Eye (tissue), 1 donor: ENCODE measurements at regions not wholly inside any gene's neighbourhood (a gene's known extent, or its start where the extent isn't known, plus 50 kb on each side); places are given as distances from the start of the nearest gene placed in this dataset.

Experiments
- DNase-seq: peaks from one replicate; pipeline ENCODE4 v3.0.0-alpha.2; 2015

GRCh38 chr4:145427991-145428390, 53.7 kb upstream of the SMAD1 start:
- DNase-seq, result no peak

GRCh38 chr4:145427221-145427620, 54.4 kb upstream of the SMAD1 start:
- no peak for DNase-seq

- DNase-seq, result no peak
Measured at GRCh38 chr4:145423017-145423708, 58.5 kb upstream of the SMAD1 start.

DNA sequence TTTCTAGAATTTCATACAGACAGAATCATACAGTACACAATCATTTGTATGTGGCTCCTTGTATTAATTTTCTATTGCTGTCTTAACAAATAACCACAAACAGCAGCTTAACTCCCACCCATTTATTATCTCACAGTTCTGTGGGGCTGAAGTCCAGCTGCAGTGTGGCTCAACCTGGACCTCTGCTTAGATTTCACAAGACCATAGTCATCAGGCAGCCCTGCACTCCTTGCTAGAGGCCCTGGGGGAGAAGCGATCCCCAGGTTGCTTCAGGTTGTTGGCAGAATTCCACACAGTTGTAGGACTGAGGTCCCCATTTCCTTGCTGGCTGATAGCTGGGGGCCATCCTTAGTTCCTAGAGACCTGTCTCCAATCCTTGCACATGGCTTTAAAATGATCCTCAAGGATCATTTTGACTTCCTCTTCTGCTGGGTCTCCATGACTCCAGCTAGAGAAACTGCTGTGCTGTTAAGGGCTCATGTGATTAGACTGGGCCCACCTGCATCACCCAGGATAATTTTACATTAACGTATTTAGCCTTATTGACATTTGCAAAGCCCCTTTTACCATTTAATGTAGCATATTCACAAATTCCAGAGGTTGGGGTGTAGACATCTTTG, 60.9 kb upstream of the SMAD1 start:
- DNase-seq, result no peak

DNA sequence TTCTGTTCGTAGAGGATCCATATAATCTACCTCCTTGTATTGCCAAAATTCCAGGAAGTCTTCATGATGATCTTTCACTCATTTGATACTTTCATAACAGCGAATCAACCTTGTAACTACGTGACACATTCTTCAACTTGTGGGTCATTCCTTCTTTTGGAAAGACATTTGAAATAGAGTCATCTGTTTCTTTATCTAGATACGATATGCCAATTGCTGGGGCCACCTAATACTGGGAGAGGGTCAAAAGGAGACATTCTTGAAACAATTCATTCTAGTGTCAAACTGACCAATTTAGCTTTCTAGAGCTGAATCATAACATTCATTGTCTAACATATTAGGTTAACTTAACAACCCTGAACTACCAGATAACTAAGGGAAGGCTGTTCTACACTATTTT, 62.9 kb upstream of the SMAD1 start:
- no peak for DNase-seq

DNA sequence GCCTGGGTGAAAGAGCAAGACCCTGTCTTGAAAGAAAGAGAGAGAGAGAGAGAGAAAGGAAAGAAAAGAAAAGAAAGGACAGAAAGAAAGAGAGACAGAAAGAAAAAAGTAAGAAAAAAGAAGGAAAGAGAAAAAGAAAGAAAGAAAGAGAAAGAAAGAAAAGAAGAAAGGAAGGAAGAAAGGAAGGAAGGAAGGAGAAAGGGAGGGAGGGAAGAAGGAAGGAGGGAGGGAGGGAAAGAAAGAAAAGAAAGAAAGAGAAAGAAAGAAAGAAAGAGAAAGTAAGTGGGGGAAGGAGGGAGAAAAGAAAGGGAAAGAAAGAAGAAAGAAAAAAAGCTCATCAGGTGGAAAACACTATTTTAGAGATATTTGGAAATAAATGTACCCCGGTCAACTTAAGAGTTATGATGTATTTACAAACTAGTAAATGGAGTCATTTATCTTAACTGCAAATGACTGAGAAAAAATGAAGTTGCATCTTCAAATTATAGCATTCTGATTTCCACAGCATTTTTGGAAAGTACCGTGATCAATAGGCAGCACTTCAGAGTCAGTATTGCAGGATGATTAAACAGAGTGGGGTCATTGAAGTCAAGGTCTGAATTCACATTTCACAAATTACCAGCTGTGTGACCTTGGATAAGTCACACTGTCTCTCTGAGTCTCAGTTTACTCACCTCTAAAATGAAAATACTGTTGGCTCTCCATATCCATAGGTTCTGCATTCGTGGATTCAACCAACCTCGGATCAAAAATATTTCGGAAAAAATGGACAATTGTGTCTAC, 64.1 kb upstream of the SMAD1 start:
- no peak for DNase-seq

DNA sequence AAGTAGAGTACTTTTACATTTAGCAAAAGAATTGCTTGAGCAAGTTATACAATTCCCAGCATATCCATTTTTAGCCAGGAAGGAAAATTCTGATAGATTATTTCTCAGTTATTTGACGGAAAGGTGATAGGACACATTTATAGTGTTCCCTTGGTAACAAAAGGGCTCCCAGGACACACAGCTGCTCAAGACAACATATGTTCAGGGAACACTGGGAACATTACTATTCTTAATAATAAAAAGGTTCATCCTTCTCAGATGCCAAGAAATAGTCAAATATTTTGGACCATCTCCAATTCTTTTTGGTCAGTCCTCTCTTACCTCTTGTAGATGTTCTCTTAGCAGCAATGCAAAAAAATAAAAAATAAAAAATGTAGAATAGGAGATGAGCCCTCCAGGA, 66.8 kb upstream of the SMAD1 start:
- no peak for DNase-seq

- DNase-seq, result no peak
Measured at GRCh38 chr4:145414226-145414625, 67.4 kb upstream of the SMAD1 start.

DNA sequence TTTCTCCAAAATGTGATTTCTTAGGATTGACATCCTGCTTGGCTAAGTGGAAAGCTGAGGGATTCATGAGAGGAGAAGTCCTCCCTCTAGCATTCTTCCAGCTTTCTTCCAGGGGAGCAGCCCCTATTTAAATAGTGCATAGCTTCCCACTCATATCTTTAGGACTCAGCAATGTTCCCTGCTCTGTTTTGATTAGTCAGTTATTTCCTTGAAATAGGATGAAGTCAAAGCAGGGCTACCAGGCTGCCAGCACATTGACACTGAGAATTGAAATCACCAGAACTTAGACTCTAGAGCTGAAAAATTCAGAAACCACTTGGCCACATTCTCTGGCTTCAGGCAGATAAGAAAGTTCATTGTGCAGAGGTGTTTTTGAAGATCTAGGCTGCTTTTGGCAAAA, 74.7 kb upstream of the SMAD1 start:
- no peak for DNase-seq

GRCh38 chr4:145404761-145405160, 76.9 kb upstream of the SMAD1 start:
- peak; percentile 17 for DNase-seq

DNA sequence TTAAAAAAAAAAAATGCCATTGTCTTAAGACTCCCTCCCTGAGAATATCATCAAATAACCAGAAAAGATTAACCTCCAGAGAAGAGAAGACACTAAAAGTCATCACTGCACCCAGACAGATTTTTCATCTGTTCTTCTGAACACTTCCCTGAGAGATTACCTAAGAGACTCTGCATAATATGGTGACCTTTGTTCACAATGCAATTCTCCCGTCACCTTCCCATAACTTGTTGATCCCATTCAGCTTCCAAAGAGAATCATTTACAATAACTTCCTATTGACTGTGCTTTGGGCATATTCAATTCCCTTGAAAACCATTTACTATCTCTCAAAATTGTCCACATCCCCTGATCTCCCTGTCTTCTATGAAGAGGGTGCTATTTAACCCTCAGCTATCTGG, 85.1 kb upstream of the SMAD1 start:
- no peak for DNase-seq

DNA sequence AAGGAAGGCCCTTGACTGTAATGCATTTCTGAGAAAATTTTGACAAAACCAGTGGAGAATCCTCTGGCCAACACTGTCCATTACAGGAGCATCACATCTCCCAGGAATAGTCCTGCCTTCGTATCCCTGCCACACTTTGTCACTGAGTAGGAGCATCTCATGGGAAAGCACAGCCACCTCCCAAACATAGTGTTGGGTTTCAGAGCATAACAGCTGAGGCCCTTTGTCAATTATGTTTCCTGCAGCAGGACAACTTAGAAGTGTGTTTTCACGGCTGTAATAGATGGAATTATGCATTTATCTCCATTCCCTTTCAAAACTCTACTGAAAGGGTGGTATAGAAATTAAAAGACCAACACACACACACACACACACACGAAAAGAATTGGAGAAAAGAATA, 91.1 kb upstream of the SMAD1 start:
- DNase-seq, result no peak

DNA sequence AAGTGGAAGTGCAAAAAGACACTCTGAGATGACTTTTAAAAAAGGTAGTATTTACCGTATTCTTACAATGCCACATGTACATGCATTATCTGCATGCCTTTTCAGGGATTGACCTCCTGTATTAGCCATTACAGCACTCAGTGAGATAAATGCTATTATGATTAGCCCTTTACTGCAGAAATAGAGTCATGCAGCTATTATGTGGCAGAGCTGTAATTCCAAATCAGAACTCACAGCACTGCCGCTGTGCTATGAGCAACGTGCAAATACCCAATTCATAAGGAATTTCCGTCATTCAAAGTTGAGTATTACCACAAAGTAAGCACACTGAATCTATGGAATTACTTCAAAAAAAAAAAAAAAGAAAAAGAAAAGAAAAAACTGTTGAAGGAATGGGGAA, 92.1 kb upstream of the SMAD1 start:
- DNase-seq, result no peak

GRCh38 chr4:145388043-145388442, 93.6 kb upstream of the SMAD1 start:
- DNase-seq, result no peak

DNA sequence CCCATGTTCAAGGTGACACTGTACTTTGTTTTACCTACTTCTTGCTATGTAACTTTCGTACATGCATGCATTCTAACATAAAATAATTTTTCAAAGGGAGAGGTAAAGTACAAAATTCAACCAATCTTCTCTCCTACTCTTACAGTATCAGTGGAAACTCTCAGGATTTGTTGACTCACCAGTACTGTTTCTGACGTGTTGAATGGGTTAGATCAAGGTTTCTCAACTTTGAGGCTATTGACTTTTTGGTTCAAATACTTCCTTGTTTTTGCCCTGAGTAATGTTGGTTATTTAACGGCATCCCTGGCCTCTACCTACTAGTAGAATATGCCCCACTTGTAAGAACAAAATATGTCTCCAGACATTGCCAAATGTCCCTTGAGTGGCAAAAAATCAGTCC, 94.6 kb upstream of the SMAD1 start:
- no peak for DNase-seq

DNA sequence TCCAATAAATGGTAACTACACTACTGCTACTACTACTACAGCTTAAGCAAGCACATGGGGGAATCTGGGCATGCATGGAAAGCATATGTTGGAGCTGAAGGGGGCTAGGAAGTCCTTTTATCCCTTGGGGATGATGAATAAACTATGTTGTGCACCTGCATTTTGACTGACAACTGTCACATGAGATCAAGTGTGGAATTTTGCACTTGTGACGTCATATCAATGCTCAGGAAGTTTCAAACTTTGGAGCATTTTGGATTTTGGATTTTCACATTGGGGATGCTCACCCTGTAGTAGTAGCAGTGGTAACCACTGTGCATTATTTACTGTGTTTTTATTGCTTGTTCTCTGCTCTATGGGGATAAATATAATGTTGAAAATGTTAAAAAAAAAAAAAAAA, 100.5 kb upstream of the SMAD1 start:
- DNase-seq, result no peak

DNA sequence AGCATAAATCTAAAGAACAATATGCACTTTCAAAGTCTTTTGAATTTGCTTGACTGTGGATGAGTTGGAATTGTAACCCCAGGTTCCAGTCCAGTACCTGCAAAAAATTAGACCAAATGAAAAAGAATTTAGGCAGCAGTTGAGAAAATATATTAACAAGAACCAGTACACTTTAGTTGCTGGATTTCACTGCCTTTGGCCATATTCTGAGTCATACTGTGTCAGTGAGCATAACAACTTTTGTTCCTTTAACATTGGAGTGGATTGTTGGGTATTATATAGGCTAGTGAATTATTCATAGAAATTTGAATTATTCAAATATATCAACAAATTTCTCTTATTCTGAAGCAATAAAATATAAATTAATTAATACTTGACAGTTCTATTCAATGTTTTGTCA, 101.5 kb upstream of the SMAD1 start:
- DNase-seq, result no peak

DNA sequence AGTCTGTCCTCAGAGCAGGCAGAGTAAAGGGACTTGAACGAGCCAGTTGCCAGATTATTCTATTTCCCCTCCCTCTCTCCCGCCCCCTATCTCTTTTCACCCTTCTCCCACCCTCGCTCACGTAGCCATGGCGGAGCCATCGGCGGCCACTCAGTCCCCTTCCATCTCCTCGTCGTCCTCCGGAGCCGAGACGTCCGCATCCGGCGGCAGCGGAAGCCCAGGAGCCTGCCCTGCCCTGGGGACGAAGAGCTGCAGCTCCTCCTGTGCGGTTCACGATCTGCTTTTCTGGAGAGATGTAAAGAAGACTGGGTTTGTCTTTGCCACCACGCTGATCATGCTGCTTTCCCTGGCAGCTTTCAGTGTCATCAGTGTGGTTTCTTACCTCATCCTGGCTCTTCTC, 106.2 kb upstream of the SMAD1 start:
- DNase-seq, result no peak

- DNase-seq, result no peak
Measured at GRCh38 chr4:145352438-145353145, 129.1 kb upstream of the SMAD1 start.

DNA sequence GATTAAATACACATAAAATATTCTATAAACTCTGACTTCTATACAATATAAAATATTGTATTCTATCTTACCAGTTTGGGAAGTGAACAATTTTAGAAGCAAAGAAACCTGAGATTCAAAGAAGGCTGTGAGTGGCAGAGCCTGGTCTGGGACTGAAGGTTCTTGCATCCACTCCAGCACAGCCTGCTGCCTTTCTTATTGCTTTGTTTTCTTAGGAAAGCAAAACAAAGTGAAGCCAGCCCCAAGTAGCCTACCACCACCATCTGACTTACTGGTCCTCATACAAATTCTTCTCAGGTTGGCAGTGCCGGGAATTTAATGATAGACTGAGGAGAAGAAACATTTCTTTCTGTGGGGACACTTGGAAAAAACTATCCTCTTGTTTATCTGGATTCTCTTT, 129.7 kb upstream of the SMAD1 start:
- no peak for DNase-seq

- DNase-seq, result no peak
Measured at GRCh38 chr4:145351162-145351561, 130.5 kb upstream of the SMAD1 start.

GRCh38 chr4:145348291-145348690, 133.4 kb upstream of the SMAD1 start:
- no peak for DNase-seq

DNA sequence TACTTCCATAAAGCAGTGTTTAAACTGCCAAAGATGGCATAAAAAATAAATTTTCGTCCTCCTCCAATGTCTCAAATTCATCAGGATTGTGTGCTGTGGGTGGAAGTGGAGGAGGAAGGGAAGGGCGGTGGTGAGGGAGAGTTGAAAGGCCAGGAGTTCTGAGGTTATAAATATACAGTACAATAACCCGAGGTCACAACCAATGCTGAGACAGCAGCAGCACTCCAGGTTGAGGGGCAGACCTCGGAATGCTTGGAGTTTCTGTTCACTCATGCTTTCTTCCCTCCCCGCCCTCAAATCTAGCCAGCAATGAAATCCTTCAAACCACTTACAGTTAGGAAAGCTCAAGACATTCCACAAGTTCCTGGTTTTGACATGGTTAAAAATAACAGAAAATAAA, 134.0 kb upstream of the SMAD1 start:
- no peak for DNase-seq

GRCh38 chr4:145346081-145346480, 135.6 kb upstream of the SMAD1 start:
- DNase-seq, result no peak
